BJ (cell line): ENCODE measurements at regions not wholly inside any gene's neighbourhood (a gene's known extent, or its start where the extent isn't known, plus 50 kb on each side); places are given as distances from the start of the nearest gene placed in this dataset.
A peak's percentile ranks its signal among the peaks of the same experiment; 100 is the strongest.

ENCODE experiments used
- CTCF ChIA-PET: fragments of 350-600 bp; formaldehyde crosslinking; extraction: SDS; loops from one replicate; lab custom pipeline; 2021; ENCODE audit warnings: antibody characterized with exemption, inconsistent platforms; lab: Yijun Ruan, JAX
- POLR2A ChIA-PET: fragments of 300-600 bp; sonication (Branson Sonifier 250); formaldehyde crosslinking; extraction: SDS; loops from one replicate; lab custom pipeline; 2021; ENCODE audit warnings: antibody characterized with exemption; lab: Charles Lee
- DNase-seq: peaks from one replicate; pipeline ENCODE4 v3.0.0-alpha.2; 2011; ENCODE audit warnings: low read depth
- H3K27me3 ChIP-seq: 2 replicates; pipeline ENCODE4 v1.6.0; 2011; ENCODE audit warnings: low read length; ENCODE audit not compliant: control insufficient read depth, insufficient read depth
- H3K36me3 ChIP-seq: 2 replicates; pipeline ENCODE4 v1.5.1; 2011; ENCODE audit warnings: low read length; ENCODE audit not compliant: control insufficient read depth, insufficient read depth
- H3K4me3 ChIP-seq: 2 replicates; pipeline ENCODE4 v1.5.1; 2011; ENCODE audit warnings: low read depth, mild to moderate bottlenecking, control low read depth, low read length
- CTCF ChIP-seq: IDR thresholded peaks from 2 replicates; pipeline ENCODE4 v1.5.1; 2011; ENCODE audit warnings: low read depth, mild to moderate bottlenecking, control low read depth, inconsistent platforms, low read length, moderate library complexity; ENCODE audit not compliant: insufficient read depth

GRCh38 chr13:109297628-109298027, 488.8 kb downstream of the IRS2 start:
- POLR2A ChIA-PET, result no interaction called here
- Histone ChIP-seq H3K4me3 (no peak overlapping the region), H3K27me3 (no peaks in the 10 kb centered on the region), H3K36me3 (no peaks in the 10 kb centered on the region)
- peak; percentile 88 for DNase-seq
- CTCF ChIA-PET, result interaction anchor here (0.6 to 1.0 kb wide), 2 partner anchors 10 to 109 kb away, joined by 3 to 4 read pairs; no protein-coding TSS in a partner anchor
- no peak for TF ChIP-seq CTCF

- POLR2A ChIA-PET, result no interaction called here
- Histone ChIP-seq H3K36me3 (no peaks in the 10 kb centered on the region), H3K4me3 (no peak overlapping the region), H3K27me3 (no peaks in the 10 kb centered on the region)
- TF ChIP-seq CTCF, result no peak
- CTCF ChIA-PET, result no interaction called here
- no peak for DNase-seq
These were observed 493.2 kb downstream of the IRS2 start for GRCh38 chr13:109293166-109293565.

- Histone ChIP-seq H3K36me3 (no peaks in the 10 kb centered on the region), H3K27me3 (no peaks in the 10 kb centered on the region), H3K4me3 (no peak overlapping the region)
- no peak for DNase-seq
- no peak for TF ChIP-seq CTCF
- ChIA-PET CTCF (no interaction called here), POLR2A (no interaction called here)
These were observed 498.2 kb downstream of the IRS2 start for GRCh38 chr13:109288151-109288709.

GRCh38 chr13:109287553-109287952, 498.8 kb downstream of the IRS2 start:
- Histone ChIP-seq H3K4me3 (no peak overlapping the region), H3K27me3 (no peaks in the 10 kb centered on the region), H3K36me3 (no peaks in the 10 kb centered on the region)
- TF ChIP-seq CTCF, result no peak
- ChIA-PET CTCF (no interaction called here), POLR2A (no interaction called here)
- no peak for DNase-seq

GRCh38 chr13:109285586-109285985, 500.8 kb downstream of the IRS2 start:
- no peaks in the 10 kb centered on the region for H3K27me3 ChIP-seq
- CTCF ChIA-PET, result no interaction called here
- no peak for DNase-seq
- no peak overlapping the region for H3K4me3 ChIP-seq
- no peak for TF ChIP-seq CTCF
- no peaks in the 10 kb centered on the region for H3K36me3 ChIP-seq
- POLR2A ChIA-PET, result no interaction called here
